Spleen (tissue), 11 donors: ENCODE measurements at regions not wholly inside any gene's neighbourhood (a gene's known extent, or its start where the extent isn't known, plus 50 kb on each side); places are given as distances from the start of the nearest gene placed in this dataset.

ENCODE experiments used
- DNase-seq: peaks from one replicate; pipeline ENCODE4 v3.0.0-alpha.2; 2020
- H3K27ac ChIP-seq, 8 donors: fragments of 200-600 bp; sonication (generic) in 7 of 8; 1 replicate in 4 of 8; 2 replicates in 4 of 8; pipeline versions ENCODE4 v1.5.0 to v1.8.0; 2016 to 2021; ENCODE audit warnings: inconsistent platforms in 4 of 8, mild to moderate bottlenecking in 4 of 8, moderate library complexity in 1 of 8
- H3K27me3 ChIP-seq, 7 donors: fragments of 200-600 bp; sonication (generic) in 6 of 7; replicated peaks in 1 of 7; 1 replicate in 4 of 7; 2 replicates in 3 of 7; pipeline versions ENCODE4 v1.5.0 to v1.8.0; 2016 to 2021; ENCODE audit warnings: inconsistent platforms in 3 of 7, mild to moderate bottlenecking in 1 of 7
- H3K36me3 ChIP-seq, 6 donors: fragments of 200-600 bp; sonication (generic) in 5 of 6; 1 replicate in 4 of 6; 2 replicates in 2 of 6; pipeline versions ENCODE4 v1.5.0 to v1.8.0; 2016 to 2021; ENCODE audit warnings: inconsistent platforms in 2 of 6
- H3K4me1 ChIP-seq, 6 donors: fragments of 200-600 bp; sonication (generic) in 5 of 6; 1 replicate in 3 of 6; 2 replicates in 3 of 6; pipeline versions ENCODE4 v1.5.0 to v1.8.0; 2016 to 2021; ENCODE audit warnings: inconsistent platforms in 3 of 6
- H3K4me3 ChIP-seq, 8 donors: fragments of 200-600 bp; sonication (generic) in 7 of 8; 1 replicate in 4 of 8; 2 replicates in 4 of 8; pipeline versions ENCODE4 v1.5.0 to v1.8.0; 2016 to 2021; ENCODE audit warnings: inconsistent platforms in 4 of 8, mild to moderate bottlenecking in 4 of 8, moderate library complexity in 2 of 8
- H3K9me3 ChIP-seq, 8 donors: fragments of 200-600 bp; sonication (generic) in 7 of 8; 1 replicate in 4 of 8; 2 replicates in 4 of 8; pipeline versions ENCODE4 v1.5.0 to v1.8.0; 2016 to 2021; ENCODE audit warnings: inconsistent platforms in 4 of 8
- CTCF ChIP-seq, 11 experiments: fragments of 200-600 bp in 7 of 11; fragments of 450-650 bp in 4 of 11; sonication (generic) in 4 of 11; IDR thresholded peaks in 8 of 11; conservative IDR thresholded peaks in 3 of 11; 1 replicate in 7 of 11; 2 replicates in 4 of 11; pipeline versions ENCODE4 v1.4.0 to v1.8.0; 2016 to 2021; ENCODE audit warnings: antibody characterized with exemption in 11 of 11, inconsistent platforms in 4 of 11, mild to moderate bottlenecking in 1 of 11
- POLR2A ChIP-seq, 3 donors: fragments of 450-650 bp; IDR thresholded peaks; one replicate each; pipeline ENCODE4 v1.5.1; 2017; ENCODE audit warnings: antibody characterized with exemption in 3 of 3, mild to moderate bottlenecking in 1 of 3
- POLR2AphosphoS5 ChIP-seq, 3 donors: sonication (generic); formaldehyde crosslinking; IDR thresholded peaks; one replicate each; pipeline ENCODE4 v1.5.1; 2017; ENCODE audit warnings: antibody characterized with exemption in 3 of 3
- WGBS, 5 donors: extraction: QIAGEN DNeasy Blood & Tissue Kit in 3 of 5; methylation state at CpG; one replicate each; pipeline versions ENCODE4 v1.1.5 to v1.1.7; 2013 to 2018; 5-methylcytosine and 5-hydroxymethylcytosine counted together
- intact Hi-C: fragments of 100-400 bp; cut with DNase I; formaldehyde crosslinking; loops from one replicate; pipeline ENCODE4 v1.15.0; 2023; ENCODE audit warnings: low total_unique reads
- donor health status: healthy with polysubstance abuse.
- donor health status: DM: no; HTN: no; CAD: no; lungs with moderate emphysema.
- donor health status: DM: no; HTN: no; CAD: no.
- donor health status: Bipolar disorder and iron deficiency.
- donor health status: healthy.
- donor health status: DM: no; HTN: no; CAD: no.
- donor health status: DM: yes; HTN: yes; CAD: no.

- H3K27ac ChIP-seq: no peak overlapping the region
- DNase-seq: no peak
- no peak overlapping the region for H3K4me3 ChIP-seq
- WGBS, 5 donors: 78 to 91% (median 85%) methylated on average over 4 of the region's 4 CpGs
- intact Hi-C loops: no loop called here
- no peaks in the 10 kb centered on the region for H3K9me3 ChIP-seq
- TF ChIP-seq CTCF (IDR thresholded peaks at IDR 0.05 in 8 of 11, conservative IDR thresholded peaks at IDR 0.05 in 3 of 11): no peak
- no peak for TF ChIP-seq POLR2AphosphoS5 (IDR thresholded peaks at IDR 0.05)
- no peak for TF ChIP-seq POLR2A (IDR thresholded peaks at IDR 0.05)
- no peaks in the 10 kb centered on the region for H3K36me3 ChIP-seq
- peaks cover 0 to 12% (median 2%) of the 10 kb centered on the region in 6 donors for H3K4me1 ChIP-seq
- H3K27me3 ChIP-seq: no peaks in the 10 kb centered on the region
These were observed 104.2 kb upstream of the GADD45A start for GRCh38 chr1:67580691-67581403.

- WGBS, 5 donors: 82 to 93% (median 85%) methylated on average over 13 of the region's 13 CpGs
- no peaks in the 10 kb centered on the region for H3K27me3 ChIP-seq
- H3K36me3 ChIP-seq: no peaks in the 10 kb centered on the region
- intact Hi-C loops: no loop called here
- peak overlapping the region in 4 of 8 donors; percentile 1 to 48 (median 19) for H3K27ac ChIP-seq
- no peaks in the 10 kb centered on the region for H3K9me3 ChIP-seq
- DNase-seq: no peak
- peaks cover 0 to 12% (median 3%) of the 10 kb centered on the region in 6 donors for H3K4me1 ChIP-seq
- TF ChIP-seq POLR2A (IDR thresholded peaks at IDR 0.05): no peak
- TF ChIP-seq POLR2AphosphoS5 (IDR thresholded peaks at IDR 0.05): no peak
- no peak for TF ChIP-seq CTCF (IDR thresholded peaks at IDR 0.05 in 8 of 11, conservative IDR thresholded peaks at IDR 0.05 in 3 of 11)
- no peak overlapping the region for H3K4me3 ChIP-seq
These were observed 102.2 kb upstream of the GADD45A start for GRCh38 chr1:67582625-67583461.

GRCh38 chr1:67583462-67583950, 101.5 kb upstream of the GADD45A start:
- WGBS, 5 donors: 35 to 75% (median 60%) methylated on average over 2 of the region's 2 CpGs
- peaks cover 0 to 12% (median 5%) of the 10 kb centered on the region in 6 donors for H3K4me1 ChIP-seq
- no peaks in the 10 kb centered on the region for H3K9me3 ChIP-seq
- H3K27me3 ChIP-seq: no peaks in the 10 kb centered on the region
- no peak for DNase-seq
- TF ChIP-seq CTCF (IDR thresholded peaks at IDR 0.05 in 8 of 11, conservative IDR thresholded peaks at IDR 0.05 in 3 of 11): no peak
- TF ChIP-seq POLR2AphosphoS5 (IDR thresholded peaks at IDR 0.05): peak in 1 of 3 donors; percentile 18
- no peak for TF ChIP-seq POLR2A (IDR thresholded peaks at IDR 0.05)
- H3K36me3 ChIP-seq: no peaks in the 10 kb centered on the region
- intact Hi-C loops: no loop called here
- no peak overlapping the region for H3K4me3 ChIP-seq
- peak overlapping the region in 4 of 8 donors; percentile 1 to 48 (median 19) for H3K27ac ChIP-seq

- intact Hi-C loops: no loop called here
- Histone ChIP-seq H3K36me3 (no peaks in the 10 kb centered on the region), H3K4me3 (no peak overlapping the region), H3K9me3 (no peaks in the 10 kb centered on the region), H3K27me3 (no peaks in the 10 kb centered on the region), H3K4me1 (peaks cover 0 to 12% (median 5%) of the 10 kb centered on the region in 6 donors), H3K27ac (no peak overlapping the region)
- no peak for DNase-seq
- 81 to 92% (median 88%) methylated on average over 5 to 6 of the region's 6 CpGs for WGBS, 5 donors
- TF ChIP-seq POLR2A (IDR thresholded peaks at IDR 0.05) (no peak), CTCF (IDR thresholded peaks at IDR 0.05 in 8 of 11, conservative IDR thresholded peaks at IDR 0.05 in 3 of 11) (no peak), POLR2AphosphoS5 (IDR thresholded peaks at IDR 0.05) (no peak)
These were observed 100.1 kb upstream of the GADD45A start for GRCh38 chr1:67584938-67585337.
